ENCODE measurements at regions not wholly inside any gene's neighbourhood (a gene's known extent, or its start where the extent isn't known, plus 50 kb on each side); places are given as distances from the start of the nearest gene placed in this dataset.

GRCh38 chr9:14542071-14542470 is 151.2 kb downstream of the ZDHHC21 start:
- TF ChIP-seq POLR2A (IDR thresholded peaks at IDR 0.05; ENCODE audit: control extremely low read depth in 1 of 2, low read depth in 2 of 2, low read length in 2 of 2), result no peak
- peak in 1 of 2 experiments; percentile 84; a peak in 1 of 3 replicates for TF ChIP-seq EP300 (IDR thresholded peaks at IDR 0.05; ENCODE audit: borderline replicate concordance in 1 of 2, low read depth in 2 of 2, low read length in 2 of 2)
- TF ChIP-seq SIN3A (conservative IDR thresholded peaks at IDR 0.05 in 1 of 2, IDR thresholded peaks at IDR 0.05 in 1 of 2; ENCODE audit: low read depth in 1 of 2, low read length in 2 of 2), result 0 out of 4 replicates have a peak, but pooled peaks of 1 of the 2 experiments have one; percentile 44
- 0 out of 2 replicates have a peak, but pooled peaks have one; percentile 26 for TF ChIP-seq POLR2AphosphoS5 (IDR thresholded peaks at IDR 0.05; ENCODE audit: low read depth, low read length)
- no peak for TF ChIP-seq CTCF (IDR thresholded peaks at IDR 0.05; ENCODE audit: control extremely low read depth in 1 of 3, insufficient read depth in 1 of 3, low read depth in 1 of 3, low read length in 3 of 3)
- no peak for TF ChIP-seq PHF8 (conservative IDR thresholded peaks at IDR 0.05; ENCODE audit: low read depth, low read length)
- TF ChIP-seq RAD21 (IDR thresholded peaks at IDR 0.05 in 1 of 2, conservative IDR thresholded peaks at IDR 0.05 in 1 of 2; ENCODE audit: low read depth in 2 of 2, low read length in 2 of 2), result no peak
- TF ChIP-seq SP2 (IDR thresholded peaks at IDR 0.05; ENCODE audit: low read length), result no peak
- peak; percentile 45; the same call in 1 of the 2 replicates for TF ChIP-seq MAX (IDR thresholded peaks at IDR 0.05)
- TF ChIP-seq GABPA (IDR thresholded peaks at IDR 0.05; ENCODE audit: borderline replicate concordance, insufficient read depth, low read length), result no peak
- no peak for TF ChIP-seq CTBP2 (IDR thresholded peaks at IDR 0.05; ENCODE audit: borderline replicate concordance, insufficient read depth, insufficient read length, low read length)
- no peak for TF ChIP-seq EZH2 (IDR thresholded peaks at IDR 0.05; ENCODE audit: low read depth, low read length, severe bottlenecking)
- peak; percentile 77 to 85; a peak in 1 of 4 replicates for TF ChIP-seq HDAC2 (IDR thresholded peaks at IDR 0.05; ENCODE audit: borderline replicate concordance in 1 of 2, low read depth in 2 of 2, low read length in 2 of 2)
- no peak for TF ChIP-seq RNF2 (IDR thresholded peaks at IDR 0.05; ENCODE audit: borderline replicate concordance, low read depth, low read length, missing control alignments, poor library complexity, severe bottlenecking)
